ENCODE measurements at regions not wholly inside any gene's neighbourhood (a gene's known extent, or its start where the extent isn't known, plus 50 kb on each side); places are given as distances from the start of the nearest gene placed in this dataset.
A peak's percentile ranks its signal among the peaks of the same experiment; 100 is the strongest.

DNA sequence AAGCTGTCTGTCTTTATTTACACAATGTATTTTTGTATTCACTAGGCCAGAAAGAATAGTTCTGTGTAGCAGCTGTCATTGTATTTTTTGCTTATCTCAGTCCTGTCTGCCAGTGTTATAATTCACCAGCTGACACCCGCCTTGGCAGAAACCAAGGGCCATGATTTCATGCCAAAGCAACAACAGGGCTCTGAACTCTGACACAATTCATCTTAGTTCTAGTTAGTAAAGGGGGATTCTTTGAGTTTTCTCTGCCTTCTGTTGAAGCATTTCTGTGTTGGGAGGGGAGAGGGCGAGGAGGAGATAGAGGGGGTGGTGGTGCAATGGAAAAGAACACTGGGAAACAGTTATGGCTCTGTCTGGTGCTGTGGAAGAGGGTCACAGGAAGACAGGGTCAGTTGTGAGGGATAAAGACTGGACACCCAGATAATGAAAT, 684.6 kb upstream of the MARCKS start:
- no peak overlapping the region for H3K4me3 ChIP-seq (replicated peaks in 1 of 2; ENCODE audit: low read depth in 2 of 2, low read length in 2 of 2)
- DNase-seq (ENCODE audit: low read depth in 2 of 2), result peak in 1 of 2 donors; percentile 73
- no peak for TF ChIP-seq CTCF (IDR thresholded peaks at IDR 0.05; ENCODE audit: low read depth, low read length)

- peak in 1 of 2 donors; percentile 36 for DNase-seq (ENCODE audit: low read depth in 2 of 2)
- TF ChIP-seq CTCF (IDR thresholded peaks at IDR 0.05; ENCODE audit: low read depth, low read length), result no peak
- no peak overlapping the region for H3K4me3 ChIP-seq (replicated peaks in 1 of 2; ENCODE audit: low read depth in 2 of 2, low read length in 2 of 2)
Measured at GRCh38 chr6:113178349-113178748, 678.8 kb upstream of the MARCKS start.

GRCh38 chr6:113181164-113181563, 676.0 kb upstream of the MARCKS start:
- no peak for DNase-seq (ENCODE audit: low read depth in 2 of 2)
- no peak overlapping the region for H3K4me3 ChIP-seq (replicated peaks in 1 of 2; ENCODE audit: low read depth in 2 of 2, low read length in 2 of 2)
- no peak for TF ChIP-seq CTCF (IDR thresholded peaks at IDR 0.05; ENCODE audit: low read depth, low read length)

DNA sequence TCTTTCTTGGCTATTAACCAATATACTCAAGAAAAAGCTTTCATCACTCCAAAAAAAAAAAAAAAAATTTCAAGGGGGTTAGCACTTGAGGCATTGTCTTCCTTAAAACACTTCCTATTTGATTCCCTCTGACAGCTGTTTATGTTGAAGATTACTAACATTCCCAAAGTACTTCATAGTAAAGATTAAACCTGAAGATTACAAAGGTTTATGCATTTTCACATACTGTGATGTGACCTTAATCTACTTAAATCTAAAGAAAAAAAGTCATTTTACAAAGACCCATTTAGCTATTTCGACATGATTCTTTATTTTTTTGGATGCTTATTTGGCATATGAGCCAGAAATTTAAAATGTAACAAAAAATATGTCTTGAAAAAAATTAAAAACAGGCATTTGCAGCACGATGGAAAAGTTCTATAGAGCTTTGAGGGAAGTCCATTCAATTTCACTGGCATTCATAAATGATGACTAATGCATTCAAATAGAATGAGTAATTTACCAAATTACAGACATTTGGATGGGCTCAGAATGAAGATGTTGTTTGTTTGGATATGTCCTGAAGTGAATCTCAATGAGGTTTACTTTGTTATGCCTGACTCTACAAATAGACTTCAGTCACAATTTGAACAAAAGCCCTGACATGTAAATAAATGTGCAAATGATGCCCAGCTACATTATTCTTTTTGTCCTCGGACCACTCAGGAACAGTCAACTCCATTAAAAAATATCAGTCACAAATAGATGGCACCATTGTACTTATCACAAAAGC, 674.6 kb upstream of the MARCKS start:
- no peak overlapping the region for H3K4me3 ChIP-seq (replicated peaks in 1 of 2; ENCODE audit: low read depth in 2 of 2, low read length in 2 of 2)
- TF ChIP-seq CTCF (IDR thresholded peaks at IDR 0.05; ENCODE audit: low read depth, low read length), result no peak
- DNase-seq (ENCODE audit: low read depth in 2 of 2), result peak; percentile 81 to 91

GRCh38 chr6:113184291-113184690, 672.9 kb upstream of the MARCKS start:
- DNase-seq (ENCODE audit: low read depth in 2 of 2), result peak; percentile 78 to 92
- TF ChIP-seq CTCF (IDR thresholded peaks at IDR 0.05; ENCODE audit: low read depth, low read length), result peak; percentile 38
- H3K4me3 ChIP-seq (replicated peaks in 1 of 2; ENCODE audit: low read depth in 2 of 2, low read length in 2 of 2), result no peak overlapping the region

GRCh38 chr6:113184736-113185135, 672.4 kb upstream of the MARCKS start:
- DNase-seq (ENCODE audit: low read depth in 2 of 2), result peak; percentile 22 to 59
- H3K4me3 ChIP-seq (replicated peaks in 1 of 2; ENCODE audit: low read depth in 2 of 2, low read length in 2 of 2), result no peak overlapping the region
- TF ChIP-seq CTCF (IDR thresholded peaks at IDR 0.05; ENCODE audit: low read depth, low read length), result no peak

Measured in cardiac fibroblast (primary cell).